Liver (tissue), 7 donors: ENCODE measurements at regions not wholly inside any gene's neighbourhood (a gene's known extent, or its start where the extent isn't known, plus 50 kb on each side); places are given as distances from the start of the nearest gene placed in this dataset.

ENCODE experiments used
- DNase-seq: peaks from one replicate; pipeline ENCODE4 v3.0.0-alpha.2; 2017; ENCODE audit warnings: low spot score
- H3K27ac ChIP-seq, 2 donors: one replicate each; pipeline ENCODE4 v1.7.0; 2013; ENCODE audit warnings: inconsistent platforms in 2 of 2, low read length in 2 of 2, control low read depth in 1 of 2, low read depth in 1 of 2, mild to moderate bottlenecking in 1 of 2
- H3K27me3 ChIP-seq, 4 donors: one replicate each; pipeline versions ENCODE4 v1.6.1 to v1.7.0; 2013; ENCODE audit warnings: low read length in 3 of 4, inconsistent platforms in 1 of 4, mild to moderate bottlenecking in 1 of 4, moderate library complexity in 1 of 4; ENCODE audit not compliant: control insufficient read depth in 4 of 4, insufficient read depth in 4 of 4
- H3K36me3 ChIP-seq, 4 donors: one replicate each; pipeline versions ENCODE4 v1.6.1 to v1.7.0; 2013; ENCODE audit warnings: low read length in 3 of 4, mild to moderate bottlenecking in 3 of 4, low read depth in 1 of 4, moderate library complexity in 1 of 4; ENCODE audit not compliant: control insufficient read depth in 4 of 4, insufficient read depth in 3 of 4
- H3K4me1 ChIP-seq, 4 donors: one replicate each; pipeline versions ENCODE4 v1.6.1 to v1.7.0; 2013; ENCODE audit warnings: low read length in 3 of 4, mild to moderate bottlenecking in 3 of 4, moderate library complexity in 1 of 4; ENCODE audit not compliant: control insufficient read depth in 4 of 4, insufficient read depth in 4 of 4
- H3K4me3 ChIP-seq, 3 donors: one replicate each; pipeline versions ENCODE4 v1.6.1 to v1.7.0; 2013; ENCODE audit warnings: low read length in 3 of 3, control low read depth in 1 of 3, low read depth in 1 of 3, mild to moderate bottlenecking in 1 of 3
- H3K9ac ChIP-seq, 2 donors: one replicate each; pipeline ENCODE4 v1.7.0; 2013; ENCODE audit warnings: low read length in 2 of 2, mild to moderate bottlenecking in 2 of 2, moderate library complexity in 2 of 2, control low read depth in 1 of 2, low read depth in 1 of 2
- H3K9me3 ChIP-seq, 4 donors: one replicate each; pipeline versions ENCODE4 v1.6.1 to v1.7.0; 2013; ENCODE audit warnings: low read length in 3 of 4; ENCODE audit not compliant: control insufficient read depth in 4 of 4
- EGR1 ChIP-seq, 2 donors: IDR thresholded peaks; 2 replicates each; pipeline ENCODE4 v1.6.1; 2016 to 2018; ENCODE audit warnings: antibody characterized with exemption in 2 of 2, low read depth in 2 of 2
- FOXA1 ChIP-seq: IDR thresholded peaks from 2 replicates; pipeline ENCODE4 v1.6.1; 2016; ENCODE audit warnings: antibody characterized with exemption
- FOXA2 ChIP-seq: IDR thresholded peaks from 2 replicates; pipeline ENCODE4 v1.6.1; 2016; ENCODE audit warnings: antibody characterized with exemption
- GABPA ChIP-seq, 2 donors: IDR thresholded peaks in 1 of 2; conservative IDR thresholded peaks in 1 of 2; 2 replicates each; pipeline ENCODE4 v1.6.1; 2016; ENCODE audit warnings: antibody characterized with exemption in 2 of 2, mild to moderate bottlenecking in 1 of 2, moderate library complexity in 1 of 2
- HNF4A ChIP-seq, 2 donors: conservative IDR thresholded peaks; 2 replicates each; pipeline ENCODE4 v1.6.1; 2016; ENCODE audit warnings: antibody characterized with exemption in 2 of 2, mild to moderate bottlenecking in 2 of 2
- HNF4G ChIP-seq: IDR thresholded peaks from 2 replicates; pipeline ENCODE4 v1.6.1; 2016; ENCODE audit warnings: antibody characterized with exemption
- NR2F2 ChIP-seq: IDR thresholded peaks from 2 replicates; pipeline ENCODE4 v1.6.1; 2016; ENCODE audit warnings: antibody characterized with exemption
- RAD21 ChIP-seq, 2 donors: IDR thresholded peaks; 2 replicates each; pipeline ENCODE4 v1.6.1; 2016; ENCODE audit warnings: antibody characterized with exemption in 2 of 2, mild to moderate bottlenecking in 2 of 2
- RXRA ChIP-seq, 2 donors: IDR thresholded peaks; 2 replicates each; pipeline ENCODE4 v1.6.1; 2017 to 2018; ENCODE audit warnings: antibody characterized with exemption in 2 of 2, mild to moderate bottlenecking in 1 of 2
- SP1 ChIP-seq: IDR thresholded peaks from 2 replicates; pipeline ENCODE4 v1.6.1; 2018; ENCODE audit warnings: antibody characterized with exemption, mild to moderate bottlenecking
- TAF1 ChIP-seq: conservative IDR thresholded peaks from 2 replicates; pipeline ENCODE4 v1.6.1; 2016; ENCODE audit warnings: antibody characterized with exemption, mild to moderate bottlenecking
- YY1 ChIP-seq: IDR thresholded peaks from 2 replicates; pipeline ENCODE4 v1.6.1; 2016; ENCODE audit warnings: antibody characterized with exemption, mild to moderate bottlenecking
- TF ChIP-seq, protein P1 (sequence below): IDR thresholded peaks from 2 replicates; pipeline ENCODE4 v1.6.1; 2016; ENCODE audit warnings: antibody characterized with exemption, mild to moderate bottlenecking
- TF ChIP-seq, protein P2 (sequence below): IDR thresholded peaks from 2 replicates; pipeline ENCODE4 v1.6.1; 2016; ENCODE audit warnings: antibody characterized with exemption
- TF ChIP-seq, protein P3 (sequence below): fragments of 150-350 bp; IDR thresholded peaks from 2 replicates; pipeline ENCODE4 v1.5.1; 2017; ENCODE audit warnings: improper control_type of control experiment, low read depth, low read length; ENCODE audit not compliant: missing input control
- TF ChIP-seq, protein P4 (sequence below): IDR thresholded peaks from 2 replicates; pipeline ENCODE4 v1.6.1; 2016; ENCODE audit warnings: antibody characterized with exemption
- donor health status: healthy.
- donor health status: healthy.
- donor health status: healthy.
- donor health status: healthy.

DNA sequence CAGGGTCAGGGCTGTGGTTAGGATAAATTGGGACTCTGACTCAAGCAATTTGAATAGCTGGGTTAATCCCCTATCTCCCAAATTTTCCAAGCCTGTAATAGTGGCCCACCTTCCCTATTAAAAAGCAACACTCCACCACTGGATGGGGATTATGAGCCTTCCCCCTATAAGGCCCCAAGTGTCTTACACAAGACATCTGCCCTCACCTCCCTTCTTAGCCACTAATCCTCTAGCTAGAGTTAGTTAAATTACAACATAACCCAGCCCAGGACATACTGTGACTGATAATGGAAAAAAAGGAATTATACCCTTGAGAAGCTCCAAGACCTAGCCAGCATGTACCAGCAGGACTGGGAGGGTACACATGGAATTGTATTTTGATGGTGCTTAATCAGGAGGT, 190.4 kb downstream of the NRP2 start:
- H3K9ac ChIP-seq = no peak overlapping the region
- DNase-seq = no peak
- H3K27me3 ChIP-seq = no peaks in the 10 kb centered on the region
- no peaks in the 10 kb centered on the region for H3K4me1 ChIP-seq
- TF ChIP-seq HNF4G (no peak), SP1 (no peak), NR2F2 (no peak), HNF4A (conservative IDR thresholded peaks at IDR 0.05) (no peak), GABPA (IDR thresholded peaks at IDR 0.05 in 1 of 2, conservative IDR thresholded peaks at IDR 0.05 in 1 of 2) (no peak), RXRA (IDR thresholded peaks at IDR 0.05) (no peak), YY1 (no peak), FOXA1 (no peak), TAF1 (no peak), FOXA2 (no peak), RAD21 (IDR thresholded peaks at IDR 0.05) (no peak)
- TF ChIP-seq, protein P1, sequence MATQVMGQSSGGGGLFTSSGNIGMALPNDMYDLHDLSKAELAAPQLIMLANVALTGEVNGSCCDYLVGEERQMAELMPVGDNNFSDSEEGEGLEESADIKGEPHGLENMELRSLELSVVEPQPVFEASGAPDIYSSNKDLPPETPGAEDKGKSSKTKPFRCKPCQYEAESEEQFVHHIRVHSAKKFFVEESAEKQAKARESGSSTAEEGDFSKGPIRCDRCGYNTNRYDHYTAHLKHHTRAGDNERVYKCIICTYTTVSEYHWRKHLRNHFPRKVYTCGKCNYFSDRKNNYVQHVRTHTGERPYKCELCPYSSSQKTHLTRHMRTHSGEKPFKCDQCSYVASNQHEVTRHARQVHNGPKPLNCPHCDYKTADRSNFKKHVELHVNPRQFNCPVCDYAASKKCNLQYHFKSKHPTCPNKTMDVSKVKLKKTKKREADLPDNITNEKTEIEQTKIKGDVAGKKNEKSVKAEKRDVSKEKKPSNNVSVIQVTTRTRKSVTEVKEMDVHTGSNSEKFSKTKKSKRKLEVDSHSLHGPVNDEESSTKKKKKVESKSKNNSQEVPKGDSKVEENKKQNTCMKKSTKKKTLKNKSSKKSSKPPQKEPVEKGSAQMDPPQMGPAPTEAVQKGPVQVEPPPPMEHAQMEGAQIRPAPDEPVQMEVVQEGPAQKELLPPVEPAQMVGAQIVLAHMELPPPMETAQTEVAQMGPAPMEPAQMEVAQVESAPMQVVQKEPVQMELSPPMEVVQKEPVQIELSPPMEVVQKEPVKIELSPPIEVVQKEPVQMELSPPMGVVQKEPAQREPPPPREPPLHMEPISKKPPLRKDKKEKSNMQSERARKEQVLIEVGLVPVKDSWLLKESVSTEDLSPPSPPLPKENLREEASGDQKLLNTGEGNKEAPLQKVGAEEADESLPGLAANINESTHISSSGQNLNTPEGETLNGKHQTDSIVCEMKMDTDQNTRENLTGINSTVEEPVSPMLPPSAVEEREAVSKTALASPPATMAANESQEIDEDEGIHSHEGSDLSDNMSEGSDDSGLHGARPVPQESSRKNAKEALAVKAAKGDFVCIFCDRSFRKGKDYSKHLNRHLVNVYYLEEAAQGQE = no peak
- TF ChIP-seq, protein P2, sequence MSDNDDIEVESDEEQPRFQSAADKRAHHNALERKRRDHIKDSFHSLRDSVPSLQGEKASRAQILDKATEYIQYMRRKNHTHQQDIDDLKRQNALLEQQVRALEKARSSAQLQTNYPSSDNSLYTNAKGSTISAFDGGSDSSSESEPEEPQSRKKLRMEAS = no peak
- TF ChIP-seq, protein P3, sequence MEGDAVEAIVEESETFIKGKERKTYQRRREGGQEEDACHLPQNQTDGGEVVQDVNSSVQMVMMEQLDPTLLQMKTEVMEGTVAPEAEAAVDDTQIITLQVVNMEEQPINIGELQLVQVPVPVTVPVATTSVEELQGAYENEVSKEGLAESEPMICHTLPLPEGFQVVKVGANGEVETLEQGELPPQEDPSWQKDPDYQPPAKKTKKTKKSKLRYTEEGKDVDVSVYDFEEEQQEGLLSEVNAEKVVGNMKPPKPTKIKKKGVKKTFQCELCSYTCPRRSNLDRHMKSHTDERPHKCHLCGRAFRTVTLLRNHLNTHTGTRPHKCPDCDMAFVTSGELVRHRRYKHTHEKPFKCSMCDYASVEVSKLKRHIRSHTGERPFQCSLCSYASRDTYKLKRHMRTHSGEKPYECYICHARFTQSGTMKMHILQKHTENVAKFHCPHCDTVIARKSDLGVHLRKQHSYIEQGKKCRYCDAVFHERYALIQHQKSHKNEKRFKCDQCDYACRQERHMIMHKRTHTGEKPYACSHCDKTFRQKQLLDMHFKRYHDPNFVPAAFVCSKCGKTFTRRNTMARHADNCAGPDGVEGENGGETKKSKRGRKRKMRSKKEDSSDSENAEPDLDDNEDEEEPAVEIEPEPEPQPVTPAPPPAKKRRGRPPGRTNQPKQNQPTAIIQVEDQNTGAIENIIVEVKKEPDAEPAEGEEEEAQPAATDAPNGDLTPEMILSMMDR = no peak
- TF ChIP-seq, protein P4, sequence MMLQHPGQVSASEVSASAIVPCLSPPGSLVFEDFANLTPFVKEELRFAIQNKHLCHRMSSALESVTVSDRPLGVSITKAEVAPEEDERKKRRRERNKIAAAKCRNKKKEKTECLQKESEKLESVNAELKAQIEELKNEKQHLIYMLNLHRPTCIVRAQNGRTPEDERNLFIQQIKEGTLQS = no peak
- H3K27ac ChIP-seq = no peak overlapping the region
- no peaks in the 10 kb centered on the region for H3K9me3 ChIP-seq
- no peak overlapping the region for H3K4me3 ChIP-seq
- no peaks in the 10 kb centered on the region for H3K36me3 ChIP-seq

DNA sequence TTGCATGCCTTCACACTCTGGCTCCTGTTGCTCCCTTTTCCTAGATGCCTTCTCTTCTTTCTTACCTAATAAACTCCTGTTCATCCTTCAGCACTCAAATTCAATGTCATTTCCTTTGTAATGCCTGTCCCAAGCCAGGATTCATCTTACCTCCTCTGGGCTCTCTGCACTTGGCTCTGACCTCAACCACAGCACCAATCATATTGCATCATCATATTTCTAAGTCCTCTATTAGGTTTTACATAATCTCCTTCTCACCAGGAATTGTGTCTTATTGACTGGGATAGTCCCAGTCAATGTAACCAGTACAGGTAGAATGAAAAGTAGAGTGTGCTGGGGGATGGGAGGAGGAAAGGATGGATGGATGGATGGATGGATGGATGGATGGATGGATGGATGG, 187.1 kb downstream of the NRP2 start:
- H3K4me3 ChIP-seq = no peak overlapping the region
- no peaks in the 10 kb centered on the region for H3K4me1 ChIP-seq
- no peak overlapping the region for H3K27ac ChIP-seq
- H3K36me3 ChIP-seq = no peaks in the 10 kb centered on the region
- no peak overlapping the region for H3K9ac ChIP-seq
- no peaks in the 10 kb centered on the region for H3K9me3 ChIP-seq
- no peaks in the 10 kb centered on the region for H3K27me3 ChIP-seq
- DNase-seq = no peak
- TF ChIP-seq TAF1 (no peak), HNF4G (no peak), RXRA (IDR thresholded peaks at IDR 0.05) (no peak), FOXA2 (no peak), EGR1 (IDR thresholded peaks at IDR 0.05; ENCODE audit: low read depth in 2 of 2) (no peak), FOXA1 (no peak), YY1 (no peak), HNF4A (conservative IDR thresholded peaks at IDR 0.05) (no peak), NR2F2 (no peak), RAD21 (IDR thresholded peaks at IDR 0.05) (no peak), SP1 (no peak)
- TF ChIP-seq, protein P4 = no peak
- TF ChIP-seq, protein P1 = no peak
- TF ChIP-seq, protein P2 = no peak
- TF ChIP-seq, protein P3 = no peak
